ENCODE measurements at regions not wholly inside any gene's neighbourhood (a gene's known extent, or its start where the extent isn't known, plus 50 kb on each side); places are given as distances from the start of the nearest gene placed in this dataset.

DNA sequence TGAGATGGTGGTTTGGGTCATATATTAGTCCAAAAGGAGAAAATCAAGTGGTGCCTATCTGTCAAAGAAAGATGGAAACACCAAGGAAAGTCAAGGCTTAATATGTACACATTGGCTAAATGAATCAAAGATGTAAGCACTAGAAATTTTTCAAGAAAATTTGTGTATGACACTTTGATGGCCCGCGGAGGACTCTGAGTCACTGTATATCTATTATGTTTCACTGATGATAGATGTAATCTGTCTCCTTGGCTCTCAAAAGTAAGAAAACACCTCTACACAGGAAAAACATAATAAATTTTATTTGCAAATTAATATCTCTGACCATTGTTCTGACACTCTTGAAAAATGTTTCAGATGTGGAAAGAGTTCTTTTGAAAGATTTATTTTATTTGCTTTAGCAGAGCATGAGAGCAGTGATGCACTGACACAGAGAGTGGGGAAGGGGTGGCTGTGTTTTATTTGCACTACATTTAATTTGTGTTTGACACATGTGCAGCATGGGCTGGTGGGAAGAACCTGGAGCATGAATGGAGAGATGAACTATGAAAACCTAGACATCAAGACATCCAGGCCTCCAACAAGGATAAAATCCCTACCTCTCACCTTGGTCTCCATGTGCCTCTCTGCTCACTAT lies 180.8 kb upstream of the GAS1 start:
- Histone ChIP-seq H3K4me3 (no peak overlapping the region), H3K27me3 (no peaks in the 10 kb centered on the region), H3K4me1 (ENCODE audit: low read depth) (no peaks in the 10 kb centered on the region), H3K36me3 (no peaks in the 10 kb centered on the region), H3K9me3 (ENCODE audit: low read depth) (no peaks in the 10 kb centered on the region), H3K27ac (no peak overlapping the region)
- no peak for DNase-seq (ENCODE audit: low read depth in 1 of 2, low spot score in 1 of 2)
- TF ChIP-seq, protein P1, sequence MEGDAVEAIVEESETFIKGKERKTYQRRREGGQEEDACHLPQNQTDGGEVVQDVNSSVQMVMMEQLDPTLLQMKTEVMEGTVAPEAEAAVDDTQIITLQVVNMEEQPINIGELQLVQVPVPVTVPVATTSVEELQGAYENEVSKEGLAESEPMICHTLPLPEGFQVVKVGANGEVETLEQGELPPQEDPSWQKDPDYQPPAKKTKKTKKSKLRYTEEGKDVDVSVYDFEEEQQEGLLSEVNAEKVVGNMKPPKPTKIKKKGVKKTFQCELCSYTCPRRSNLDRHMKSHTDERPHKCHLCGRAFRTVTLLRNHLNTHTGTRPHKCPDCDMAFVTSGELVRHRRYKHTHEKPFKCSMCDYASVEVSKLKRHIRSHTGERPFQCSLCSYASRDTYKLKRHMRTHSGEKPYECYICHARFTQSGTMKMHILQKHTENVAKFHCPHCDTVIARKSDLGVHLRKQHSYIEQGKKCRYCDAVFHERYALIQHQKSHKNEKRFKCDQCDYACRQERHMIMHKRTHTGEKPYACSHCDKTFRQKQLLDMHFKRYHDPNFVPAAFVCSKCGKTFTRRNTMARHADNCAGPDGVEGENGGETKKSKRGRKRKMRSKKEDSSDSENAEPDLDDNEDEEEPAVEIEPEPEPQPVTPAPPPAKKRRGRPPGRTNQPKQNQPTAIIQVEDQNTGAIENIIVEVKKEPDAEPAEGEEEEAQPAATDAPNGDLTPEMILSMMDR (IDR thresholded peaks at IDR 0.05; ENCODE audit: low read depth, low read length): no peak

GRCh38 chr9:87128844-87129493 lies 181.7 kb upstream of the GAS1 start:
- H3K27me3 ChIP-seq: no peaks in the 10 kb centered on the region
- TF ChIP-seq, protein P1 (IDR thresholded peaks at IDR 0.05; ENCODE audit: low read depth, low read length): no peak
- H3K27ac ChIP-seq: no peak overlapping the region
- no peaks in the 10 kb centered on the region for H3K36me3 ChIP-seq
- no peak for DNase-seq (ENCODE audit: low read depth in 1 of 2, low spot score in 1 of 2)
- H3K4me1 ChIP-seq (ENCODE audit: low read depth): no peaks in the 10 kb centered on the region
- no peak overlapping the region for H3K4me3 ChIP-seq
- no peaks in the 10 kb centered on the region for H3K9me3 ChIP-seq (ENCODE audit: low read depth)

- TF ChIP-seq, protein P1 (IDR thresholded peaks at IDR 0.05; ENCODE audit: low read depth, low read length): no peak
- no peak for DNase-seq (ENCODE audit: low read depth in 1 of 2, low spot score in 1 of 2)
- Histone ChIP-seq H3K27me3 (no peaks in the 10 kb centered on the region), H3K9me3 (ENCODE audit: low read depth) (no peaks in the 10 kb centered on the region), H3K4me3 (no peak overlapping the region), H3K27ac (no peak overlapping the region), H3K36me3 (no peaks in the 10 kb centered on the region), H3K4me1 (ENCODE audit: low read depth) (no peaks in the 10 kb centered on the region)
Measured at GRCh38 chr9:87135074-87135473, 187.8 kb upstream of the GAS1 start.

GRCh38 chr9:87137718-87138117 lies 190.4 kb upstream of the GAS1 start:
- TF ChIP-seq, protein P1 (IDR thresholded peaks at IDR 0.05; ENCODE audit: low read depth, low read length): no peak

DNA sequence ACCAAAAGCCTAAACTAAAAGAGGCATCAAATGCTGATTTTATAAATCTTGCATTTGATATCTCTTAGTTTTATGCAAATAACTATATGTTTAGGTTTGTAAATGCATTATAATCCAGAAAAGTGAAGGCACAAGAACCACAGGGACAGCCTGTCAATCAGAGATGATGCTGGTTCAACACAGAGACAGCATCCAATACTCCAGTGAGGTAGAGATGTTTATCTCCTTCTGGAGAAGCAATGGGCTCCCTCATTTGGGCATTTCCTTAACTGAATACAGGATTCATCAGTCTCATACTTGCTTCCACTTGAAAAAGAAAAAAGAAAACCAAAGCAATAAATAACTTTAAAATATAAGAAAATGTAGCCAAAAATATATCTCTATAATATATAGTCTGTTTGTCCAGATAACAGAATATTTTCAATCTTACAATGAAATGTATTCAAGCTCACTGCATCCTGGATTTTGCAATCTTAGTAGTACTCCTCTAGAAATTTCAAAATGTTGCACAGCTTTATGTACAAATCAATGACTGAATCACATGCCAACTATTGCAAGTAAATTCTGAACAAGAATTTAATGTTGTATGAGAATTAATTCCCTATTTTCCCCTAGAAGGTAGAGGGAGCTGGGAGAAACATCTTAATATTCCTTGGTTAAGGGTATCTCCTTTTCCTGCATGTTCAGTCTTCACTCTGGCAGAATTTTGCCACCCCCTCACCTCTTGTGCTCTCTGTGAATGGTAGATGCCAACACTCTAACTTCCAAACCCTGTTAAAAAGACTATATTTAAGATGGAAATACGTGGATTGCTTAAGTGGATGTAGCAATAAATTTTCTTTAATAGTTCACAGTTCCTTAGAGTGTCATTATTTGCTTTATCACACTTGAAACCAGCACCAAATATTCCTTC lies 191.1 kb upstream of the GAS1 start:
- no peak overlapping the region for H3K4me3 ChIP-seq
- no peaks in the 10 kb centered on the region for H3K9me3 ChIP-seq (ENCODE audit: low read depth)
- DNase-seq (ENCODE audit: low read depth in 1 of 2, low spot score in 1 of 2): peak in 1 of 2 donors; percentile 32
- no peaks in the 10 kb centered on the region for H3K36me3 ChIP-seq
- H3K27ac ChIP-seq: no peak overlapping the region
- H3K27me3 ChIP-seq: no peaks in the 10 kb centered on the region
- H3K4me1 ChIP-seq (ENCODE audit: low read depth): no peaks in the 10 kb centered on the region
- TF ChIP-seq, protein P1 (IDR thresholded peaks at IDR 0.05; ENCODE audit: low read depth, low read length): no peak

More at GRCh38 chr9:87137718-87138117, 190.4 kb upstream of the GAS1 start:
- DNase-seq (ENCODE audit: low read depth in 1 of 2, low spot score in 1 of 2): peak in 1 of 2 donors; percentile 41
- H3K9me3 ChIP-seq (ENCODE audit: low read depth): no peaks in the 10 kb centered on the region
- no peaks in the 10 kb centered on the region for H3K4me1 ChIP-seq (ENCODE audit: low read depth)
- no peaks in the 10 kb centered on the region for H3K36me3 ChIP-seq
- no peak overlapping the region for H3K4me3 ChIP-seq
- H3K27ac ChIP-seq: no peak overlapping the region
- H3K27me3 ChIP-seq: no peaks in the 10 kb centered on the region

All from cardiac muscle cell (in vitro differentiated cells and primary cell).